GM18907 (cell line): ENCODE measurements at regions not wholly inside any gene's neighbourhood (a gene's known extent, or its start where the extent isn't known, plus 50 kb on each side); places are given as distances from the start of the nearest gene placed in this dataset.

Source experiments
- ATAC-seq: cut with Tn5 transposase; IDR thresholded peaks from one replicate; pipeline ENCODE4 v1.9.1; 2021; ENCODE audit warnings: mild to moderate bottlenecking, moderate library complexity; ENCODE audit not compliant: unreplicated experiment

- no peak for ATAC-seq
Observed at GRCh38 chr2:226064932-226065570, 665.5 kb downstream of the NYAP2 start.

DNA sequence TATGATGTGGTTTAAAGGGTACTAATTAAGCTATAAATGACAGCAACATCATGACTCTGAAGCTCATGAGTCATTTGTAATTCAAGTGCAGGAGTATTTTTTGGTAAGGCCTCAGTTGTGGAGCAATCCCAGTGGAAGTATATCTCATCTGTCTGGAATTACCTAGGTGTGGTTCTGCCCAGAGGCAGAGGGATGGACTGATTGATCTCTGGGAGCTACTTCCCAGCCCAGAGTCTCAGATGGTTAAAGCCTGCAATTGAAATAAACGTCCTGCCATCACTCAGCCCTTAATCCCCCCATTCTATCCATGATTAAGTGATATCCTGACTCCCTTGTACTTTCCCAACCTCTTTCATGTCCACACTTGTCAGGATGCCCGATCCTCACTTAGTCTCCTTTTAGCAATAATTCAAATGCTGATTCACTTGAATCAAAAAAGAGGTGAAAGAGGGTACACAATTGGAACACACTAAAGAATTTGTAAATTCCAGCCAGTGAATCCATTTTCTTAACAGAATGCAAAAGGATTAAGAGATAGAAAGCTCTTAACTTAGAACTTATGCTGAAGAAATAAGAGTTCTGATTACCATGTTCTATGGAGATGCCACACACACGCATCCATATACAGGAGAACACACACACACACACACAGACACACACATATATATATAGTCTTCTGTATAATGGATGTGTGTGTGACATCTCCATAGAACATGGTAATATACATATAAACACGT is 664.4 kb downstream of the NYAP2 start:
- ATAC-seq = no peak

GRCh38 chr2:226059961-226060627 is 660.6 kb downstream of the NYAP2 start:
- no peak for ATAC-seq

DNA sequence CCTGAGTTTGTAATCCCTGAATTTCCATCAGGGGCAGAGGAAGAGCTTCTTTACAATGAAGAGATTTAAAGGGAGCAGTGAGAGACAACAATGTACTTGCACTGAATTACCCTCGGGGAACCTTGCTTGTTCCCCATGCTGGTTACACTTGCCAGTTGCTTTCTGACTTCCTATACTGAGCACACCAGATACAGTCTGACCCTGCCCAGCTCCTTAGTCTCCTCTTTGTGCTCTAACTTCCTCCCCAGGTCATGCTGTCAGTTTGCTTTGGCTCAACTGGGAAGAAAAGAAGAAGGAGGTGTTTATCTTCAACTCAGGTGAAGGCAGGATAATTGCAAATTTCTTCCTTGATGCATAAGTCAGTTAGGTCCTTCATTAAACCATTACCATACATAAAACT is 658.4 kb downstream of the NYAP2 start:
- no peak for ATAC-seq

- ATAC-seq = no peak
Observed at GRCh38 chr2:226057365-226057764, 657.9 kb downstream of the NYAP2 start.

GRCh38 chr2:226052772-226053416 is 653.4 kb downstream of the NYAP2 start:
- ATAC-seq = no peak

GRCh38 chr2:226050822-226051221 is 651.3 kb downstream of the NYAP2 start:
- ATAC-seq = no peak

DNA sequence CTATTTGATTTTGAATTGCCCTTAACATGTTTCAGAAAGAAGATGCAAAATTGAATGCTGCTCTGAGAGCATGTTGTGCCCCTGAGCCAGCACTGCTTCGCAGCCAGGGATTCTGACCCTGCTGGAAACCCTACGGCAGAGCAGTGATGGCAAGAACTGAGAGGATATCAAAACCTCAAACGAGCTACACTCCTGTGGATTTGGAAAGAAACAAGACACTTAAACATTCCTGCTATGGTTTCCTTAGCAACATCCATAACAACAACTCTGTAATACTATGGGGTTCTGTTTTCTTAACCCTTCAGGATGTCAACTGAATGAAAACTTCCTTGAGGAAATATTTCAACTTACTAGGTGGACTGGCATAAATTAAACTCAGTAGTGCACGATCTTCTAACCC is 649.1 kb downstream of the NYAP2 start:
- no peak for ATAC-seq

DNA sequence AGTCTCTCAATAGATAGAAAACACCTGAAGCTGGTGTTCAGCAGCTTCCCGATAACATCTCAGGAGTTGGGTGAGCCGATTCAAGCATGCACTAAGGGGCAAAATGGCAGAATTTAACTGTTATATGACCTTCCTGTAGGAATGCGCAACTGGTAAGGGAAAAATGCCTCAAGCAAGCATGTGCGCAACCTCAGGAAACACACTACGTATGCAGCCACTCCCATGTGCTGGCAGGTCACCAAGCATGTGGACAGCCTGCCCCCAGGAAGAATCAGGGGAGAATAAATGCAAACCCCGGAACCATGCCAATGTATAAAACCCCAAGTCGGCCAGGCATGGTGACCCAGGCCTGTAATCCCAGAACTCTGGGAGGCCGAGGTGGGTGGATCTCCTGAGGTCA is 645.6 kb downstream of the NYAP2 start:
- ATAC-seq = no peak

DNA sequence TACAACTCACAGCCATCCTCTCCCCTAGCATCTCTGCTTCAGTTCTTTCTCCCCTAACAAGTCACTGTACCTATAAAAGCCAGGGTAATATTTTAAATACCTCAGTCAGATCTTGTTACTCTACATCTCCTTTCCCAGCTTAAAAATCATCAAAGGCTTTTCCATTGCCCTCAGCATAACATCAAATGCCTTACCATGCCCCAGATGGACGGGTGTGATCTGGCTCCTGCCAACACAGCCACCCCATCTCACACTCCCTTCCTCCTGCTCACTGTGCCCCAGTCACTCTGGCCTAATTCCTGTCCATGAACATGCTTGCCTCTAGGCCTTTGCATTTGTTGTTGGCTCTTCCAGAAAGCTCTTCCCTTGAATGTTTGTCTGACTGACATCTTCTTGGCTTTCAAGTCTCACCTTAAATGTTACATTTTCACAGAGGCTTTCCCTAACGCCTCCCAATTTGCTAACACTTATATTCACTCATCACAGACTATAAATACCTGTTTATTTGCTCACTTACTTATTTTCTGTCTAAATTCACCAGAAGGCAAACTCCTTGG is 640.9 kb downstream of the NYAP2 start:
- ATAC-seq = no peak

DNA sequence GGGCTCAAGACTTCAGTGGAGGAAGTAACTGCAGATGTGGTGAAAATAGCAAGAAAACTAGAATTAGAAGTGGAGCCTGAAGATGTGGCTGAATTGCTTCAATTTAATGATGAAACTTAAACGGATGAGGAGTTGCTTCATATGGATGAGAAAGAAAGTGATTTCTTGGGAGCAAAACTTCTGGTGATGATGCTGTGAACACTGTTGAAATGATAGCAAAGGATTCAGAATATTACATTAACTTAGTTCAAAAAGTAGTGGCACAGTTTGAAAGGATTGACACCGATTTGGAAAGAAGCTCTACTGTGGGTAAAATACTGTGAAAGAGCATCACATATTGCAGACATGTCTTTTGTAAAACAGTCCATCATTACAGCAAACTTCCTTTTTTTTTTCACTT is 638.0 kb downstream of the NYAP2 start:
- no peak for ATAC-seq

DNA sequence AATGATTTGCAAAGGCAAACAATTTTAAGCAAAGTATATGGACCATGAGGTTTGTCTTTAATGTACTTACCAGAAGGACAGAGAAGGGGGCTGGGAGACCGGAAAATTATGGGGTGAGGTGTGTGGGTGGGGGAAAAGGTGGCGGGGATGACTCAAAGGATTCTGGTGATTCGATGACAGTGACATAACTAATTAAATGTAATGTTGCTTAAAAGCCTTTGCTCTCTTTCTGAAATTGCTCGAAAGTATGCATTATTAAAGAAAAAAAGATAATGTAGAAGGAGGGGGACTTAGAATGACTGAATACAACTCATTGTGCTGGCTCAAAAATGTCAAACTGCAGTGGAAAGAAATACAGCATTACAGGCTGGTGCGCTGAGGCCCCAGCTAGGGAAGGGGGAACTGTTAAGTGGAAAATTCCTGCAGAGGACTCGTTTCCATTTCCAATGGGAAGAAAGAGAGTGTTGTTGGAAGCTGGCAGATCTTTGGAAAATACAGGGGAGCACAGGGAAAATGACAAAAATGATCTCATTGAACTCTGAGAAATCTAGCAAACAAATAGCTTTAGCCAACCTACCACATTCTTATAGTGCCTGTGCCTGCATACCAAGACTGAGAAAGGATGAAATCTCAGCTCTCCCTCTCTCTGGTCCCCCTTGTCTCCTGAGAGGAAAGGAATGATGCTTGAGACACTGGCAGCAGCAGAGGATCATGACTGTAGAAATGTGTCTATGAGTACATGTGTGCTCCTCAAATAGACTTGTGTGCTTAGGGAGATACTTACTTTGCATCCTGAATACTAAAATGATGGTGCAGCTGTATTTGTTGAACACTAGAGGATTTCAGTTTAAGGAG is 632.4 kb downstream of the NYAP2 start:
- ATAC-seq = no peak

- ATAC-seq = peak; percentile 52
Observed at GRCh38 chr2:226030788-226031646, 631.5 kb downstream of the NYAP2 start.

DNA sequence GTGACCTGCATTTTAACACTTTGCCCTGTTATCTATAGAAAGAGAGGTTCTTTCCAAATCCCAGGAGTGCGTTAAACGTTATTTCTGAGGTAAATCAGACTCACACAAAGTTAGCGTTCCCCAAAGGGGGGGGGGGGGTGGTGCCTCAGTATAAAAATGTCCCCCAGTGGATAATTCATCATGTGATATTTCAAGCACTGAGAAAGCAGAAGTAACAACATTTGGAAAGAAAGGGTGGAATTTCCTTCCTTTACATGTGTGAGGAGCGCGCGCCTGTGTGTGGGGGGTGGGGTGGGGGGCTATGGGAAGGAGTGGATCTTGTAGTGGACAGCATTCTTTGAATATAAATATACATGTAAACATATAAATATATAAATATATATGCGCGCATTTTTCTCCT is 630.9 kb downstream of the NYAP2 start:
- no peak for ATAC-seq

GRCh38 chr2:226023946-226024345 is 624.4 kb downstream of the NYAP2 start:
- ATAC-seq = no peak

- ATAC-seq = no peak
Observed at GRCh38 chr2:226023383-226023782, 623.9 kb downstream of the NYAP2 start.

GRCh38 chr2:226020956-226021355 is 621.4 kb downstream of the NYAP2 start:
- ATAC-seq = no peak

DNA sequence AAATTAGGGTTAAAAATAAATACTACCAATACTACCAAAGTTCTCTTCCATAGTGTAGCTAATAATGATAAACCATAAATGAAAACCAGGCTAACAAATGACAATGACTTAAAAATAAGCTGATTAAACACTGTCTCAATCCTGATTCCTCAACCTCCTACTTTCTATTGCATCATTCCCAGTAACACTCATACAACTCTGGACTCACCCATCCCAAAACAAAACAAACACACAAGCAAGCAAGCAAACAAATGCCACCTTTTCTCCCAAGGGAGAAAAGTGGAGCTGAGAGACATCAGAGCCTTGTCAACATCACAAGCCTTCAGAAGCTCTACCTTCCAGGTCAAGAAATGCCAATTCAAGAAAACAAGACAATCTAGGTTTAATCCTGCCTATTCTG is 620.7 kb downstream of the NYAP2 start:
- no peak for ATAC-seq

DNA sequence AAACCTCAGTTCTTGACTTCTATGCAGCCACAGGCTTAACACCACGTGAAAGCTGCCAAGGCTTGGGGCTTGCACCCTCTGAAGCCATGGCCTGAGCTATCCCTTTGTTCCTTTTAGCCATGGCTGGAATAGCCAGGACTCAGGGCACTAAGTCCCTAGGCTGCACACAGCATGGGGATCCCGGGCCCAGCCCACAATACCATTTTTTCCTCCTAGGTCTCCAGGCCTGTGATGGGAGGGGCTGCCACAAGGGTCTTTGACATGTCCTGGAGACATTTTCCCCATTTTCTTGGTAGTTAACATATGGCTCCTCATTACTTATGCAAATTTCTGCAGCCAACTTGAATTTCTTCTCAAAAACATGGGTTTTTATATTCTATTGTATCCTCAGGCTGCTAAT is 619.1 kb downstream of the NYAP2 start:
- ATAC-seq = no peak

DNA sequence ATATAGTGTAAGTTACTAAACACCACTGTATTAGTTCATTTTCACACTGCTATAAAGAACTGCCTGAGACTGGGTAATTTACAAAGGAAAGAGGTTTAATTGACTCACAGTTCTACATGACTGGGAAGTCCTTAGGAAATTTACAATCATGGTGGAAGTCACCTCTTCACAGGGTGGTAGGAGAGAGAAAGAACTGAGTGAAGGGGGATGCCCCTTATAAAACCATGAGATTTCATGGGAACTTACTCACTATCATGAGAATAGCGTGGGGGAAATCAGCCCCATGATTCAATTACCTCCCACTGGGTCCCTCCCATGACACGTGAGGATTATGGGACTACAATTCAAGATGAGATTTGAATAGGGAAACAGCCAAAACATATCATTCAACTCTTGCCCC is 618.0 kb downstream of the NYAP2 start:
- ATAC-seq = no peak
